Lung (tissue), 11 donors: ENCODE measurements at regions not wholly inside any gene's neighbourhood (a gene's known extent, or its start where the extent isn't known, plus 50 kb on each side); places are given as distances from the start of the nearest gene placed in this dataset.

Source experiments
- ATAC-seq: fragments of 200-7000 bp; cut with Tn5 transposase; one replicate; pipeline ENCODE4 v1.9.1; 2020; ENCODE audit warnings: moderate number of reproducible peaks; ENCODE audit not compliant: insufficient read depth, low FRiP score
- DNase-seq, 3 donors: peaks; one replicate each; pipeline ENCODE4 v3.0.0-alpha.2; 2013 to 2017
- H3K27ac ChIP-seq, 2 donors: one replicate each; pipeline ENCODE4 v1.5.1; 2013; ENCODE audit warnings: mild to moderate bottlenecking in 2 of 2, moderate library complexity in 2 of 2, control low read depth in 1 of 2, inconsistent platforms in 1 of 2, low read depth in 1 of 2, low read length in 1 of 2
- H3K27me3 ChIP-seq, 3 donors: one replicate each; pipeline ENCODE4 v1.5.1; 2013; ENCODE audit warnings: low read length in 2 of 3; ENCODE audit not compliant: control insufficient read depth in 3 of 3, insufficient read depth in 3 of 3
- H3K36me3 ChIP-seq, 4 donors: one replicate each; pipeline ENCODE4 v1.5.1; 2013; ENCODE audit warnings: low read length in 4 of 4, mild to moderate bottlenecking in 1 of 4, moderate library complexity in 1 of 4; ENCODE audit not compliant: control insufficient read depth in 4 of 4, insufficient read depth in 4 of 4
- H3K4me1 ChIP-seq, 5 donors: one replicate each; pipeline ENCODE4 v1.5.1; 2013; ENCODE audit warnings: low read length in 5 of 5, mild to moderate bottlenecking in 2 of 5, moderate library complexity in 1 of 5; ENCODE audit not compliant: control insufficient read depth in 5 of 5, insufficient read depth in 5 of 5
- H3K4me3 ChIP-seq: one replicate; pipeline ENCODE4 v1.5.1; 2013; ENCODE audit warnings: mild to moderate bottlenecking, control low read depth, moderate library complexity
- H3K9ac ChIP-seq, 2 donors: one replicate each; pipeline ENCODE4 v1.5.1; 2013; ENCODE audit warnings: low read length in 2 of 2, control low read depth in 1 of 2; ENCODE audit not compliant: insufficient read depth in 1 of 2
- H3K9me3 ChIP-seq, 4 donors: one replicate each; pipeline ENCODE4 v1.5.1; 2013; ENCODE audit warnings: low read length in 3 of 4, mild to moderate bottlenecking in 1 of 4, moderate library complexity in 1 of 4; ENCODE audit not compliant: control insufficient read depth in 4 of 4, insufficient read depth in 3 of 4
- CTCF ChIP-seq: IDR thresholded peaks from 2 replicates; pipeline ENCODE4 v1.5.1; 2012; ENCODE audit warnings: mild to moderate bottlenecking; ENCODE audit errors: control extremely low read depth, extremely low read depth
- WGBS, 2 donors: extraction: QIAGEN DNeasy Blood & Tissue Kit; methylation state at CpG; one replicate each; pipeline ENCODE4 v1.1.7; 2013; 5-methylcytosine and 5-hydroxymethylcytosine counted together
- donor health status: control.
- donor health status: control.
- donor health status: Bipolar disorder and iron deficiency.
- donor health status: healthy.
- donor health status: DM: yes; HTN: yes; CAD: no.

DNA sequence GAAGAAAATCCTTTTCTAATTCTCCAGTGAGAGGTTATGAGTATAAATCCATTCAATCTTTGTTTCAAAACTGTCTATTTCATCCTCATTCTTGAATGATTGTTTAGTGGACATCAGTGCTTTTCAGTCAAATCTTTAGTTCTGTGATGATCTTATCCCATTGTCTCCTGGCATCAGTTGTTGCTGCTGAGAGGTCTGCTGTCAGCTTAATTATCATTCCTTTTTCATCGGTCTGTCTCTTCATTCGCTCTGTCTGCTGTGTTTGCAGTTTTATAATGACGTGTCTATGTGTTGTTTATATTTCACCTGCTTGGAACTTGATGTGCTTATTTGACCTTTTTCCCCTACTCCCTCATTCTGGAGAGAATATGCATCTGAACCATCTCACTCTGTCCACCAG is 69.2 kb upstream of the GLI2 start:
- Histone ChIP-seq H3K9ac (no peak overlapping the region), H3K36me3 (no peaks in the 10 kb centered on the region), H3K4me1 (peaks cover 0 to 11% (median 3%) of the 10 kb centered on the region in 5 donors), H3K4me3 (no peak overlapping the region), H3K9me3 (peaks cover 0 to 12% (median 3%) of the 10 kb centered on the region in 4 donors), H3K27ac (no peak overlapping the region), H3K27me3 (peaks cover 0 to 8% (median 0%) of the 10 kb centered on the region in 3 donors)
- ATAC-seq, result no peak
- DNase-seq, result no peak
- TF ChIP-seq CTCF, result no peak
- WGBS, 2 donors, result 49 to 70% methylated on average over 3 of the region's 3 CpGs

DNA sequence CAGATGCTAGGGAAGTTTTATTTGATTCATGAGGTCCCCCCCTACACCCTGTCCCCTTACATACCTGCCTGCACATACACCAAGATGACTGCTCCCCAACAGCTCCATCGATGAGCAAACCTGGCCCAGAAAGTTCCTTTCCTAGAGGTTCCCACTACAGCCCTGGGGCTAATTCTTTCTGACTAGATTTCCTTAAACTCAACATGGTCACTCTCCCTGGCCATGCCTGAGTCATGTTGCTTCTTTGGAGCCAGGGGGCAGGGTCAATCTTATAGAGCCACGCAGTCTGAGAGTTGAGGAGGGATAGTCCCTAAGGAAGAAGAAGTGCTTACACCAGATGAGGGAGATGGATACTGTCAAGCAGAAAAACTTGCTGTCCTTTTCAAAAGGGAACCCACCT is 67.7 kb upstream of the GLI2 start:
- peaks cover 0 to 5% (median 0%) of the 10 kb centered on the region in 3 donors for H3K27me3 ChIP-seq
- ATAC-seq (no peak), DNase-seq (no peak)
- no peak overlapping the region for H3K9ac ChIP-seq
- H3K4me1 ChIP-seq, result peaks cover 0 to 7% (median 0%) of the 10 kb centered on the region in 5 donors
- no peaks in the 10 kb centered on the region for H3K36me3 ChIP-seq
- H3K27ac ChIP-seq, result no peak overlapping the region
- H3K4me3 ChIP-seq, result no peak overlapping the region
- H3K9me3 ChIP-seq, result peaks cover 0 to 12% (median 2%) of the 10 kb centered on the region in 4 donors
- TF ChIP-seq CTCF, result no peak
- 86 to 92% methylated on average over 2 of the region's 2 CpGs for WGBS, 2 donors

DNA sequence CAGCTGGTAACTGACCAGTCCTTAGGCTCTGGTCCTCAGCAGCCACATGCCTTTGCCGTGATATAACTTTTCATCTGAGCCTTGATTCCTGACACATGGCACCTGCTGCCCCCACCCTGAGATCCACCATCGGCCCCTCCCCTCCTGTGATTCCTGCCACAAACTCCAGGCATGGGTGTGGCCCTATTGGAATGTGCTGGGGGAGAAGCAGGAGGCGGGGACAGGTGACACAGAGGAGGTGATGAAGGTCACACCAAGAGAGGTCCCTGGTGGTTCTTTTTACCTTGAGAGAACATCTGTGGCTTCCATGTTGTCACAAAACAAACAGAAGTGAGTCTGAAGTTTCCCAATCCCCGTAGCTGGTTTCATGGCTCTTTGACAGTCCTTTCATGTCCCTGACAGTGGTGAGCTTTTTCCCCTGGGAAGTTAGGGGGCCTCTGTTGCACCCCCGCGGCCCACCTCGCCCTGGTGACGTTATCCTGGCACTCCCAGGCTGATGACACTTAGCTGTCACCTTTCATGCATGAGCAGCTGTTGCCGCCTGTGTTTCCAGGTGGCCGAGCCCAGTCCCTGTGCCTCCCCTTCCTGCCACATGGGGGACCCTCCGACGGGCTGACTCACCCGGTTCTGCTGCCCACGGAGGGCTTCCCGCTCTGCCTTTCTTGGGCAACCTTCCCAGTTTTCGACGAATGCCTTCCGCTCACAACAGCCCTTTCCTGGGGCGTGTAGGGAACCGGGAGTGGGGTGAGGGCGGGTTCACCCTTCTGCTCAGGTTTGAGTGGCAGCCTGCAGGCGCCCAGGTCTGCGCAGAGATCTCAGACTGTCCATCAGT is 66.3 kb upstream of the GLI2 start:
- 16 to 20% methylated on average over 23 of the region's 23 CpGs for WGBS, 2 donors
- DNase-seq, result peak; percentile 76 to 81 (median 77)
- Histone ChIP-seq H3K27me3 (peaks cover 0 to 5% (median 0%) of the 10 kb centered on the region in 3 donors), H3K27ac (peak overlapping the region in 1 of 2 donors; percentile 26), H3K9me3 (peaks cover 0 to 10% (median 2%) of the 10 kb centered on the region in 4 donors), H3K4me3 (no peak overlapping the region), H3K36me3 (no peaks in the 10 kb centered on the region), H3K9ac (no peak overlapping the region), H3K4me1 (peaks cover 0 to 7% (median 0%) of the 10 kb centered on the region in 5 donors)
- peak; percentile 71 for ATAC-seq
- TF ChIP-seq CTCF, result no peak
